DND-41 (cell line): ENCODE measurements at regions not wholly inside any gene's neighbourhood (a gene's known extent, or its start where the extent isn't known, plus 50 kb on each side); places are given as distances from the start of the nearest gene placed in this dataset.

ENCODE experiments used
- ATAC-seq: fragments of 200-7000 bp; cut with Tn5 transposase; 3 replicates; pipeline ENCODE4 v1.9.1; 2021; ENCODE audit warnings: low read depth; ENCODE audit not compliant: insufficient read depth
- DNase-seq: peaks from one replicate; pipeline ENCODE4 v3.0.0-alpha.2; 2020
- H2AFZ ChIP-seq: 2 replicates; pipeline ENCODE4 v1.6.0; 2012; ENCODE audit warnings: low read depth, low read length
- H3K27ac ChIP-seq: 2 replicates; pipeline ENCODE4 v1.5.1; 2012; ENCODE audit warnings: low read length, inconsistent platforms
- H3K27me3 ChIP-seq: fragments of 200-600 bp; sonication (generic); 2 replicates; pipeline ENCODE4 v1.6.0; 2012; ENCODE audit warnings: low read length, mild to moderate bottlenecking, inconsistent platforms; ENCODE audit not compliant: insufficient read depth, poor library complexity
- H3K36me3 ChIP-seq: 2 replicates; pipeline ENCODE4 v1.5.1; 2012; ENCODE audit warnings: low read length, inconsistent platforms; ENCODE audit not compliant: insufficient read depth
- H3K4me1 ChIP-seq: 2 replicates; pipeline ENCODE4 v1.5.1; 2012; ENCODE audit warnings: mild to moderate bottlenecking, low read length; ENCODE audit not compliant: insufficient read depth
- H3K4me2 ChIP-seq: 2 replicates; pipeline ENCODE4 v1.6.0; 2012; ENCODE audit warnings: mild to moderate bottlenecking, moderate library complexity, low read length, inconsistent platforms; ENCODE audit not compliant: insufficient read depth
- H3K4me3 ChIP-seq, 2 experiments: fragments of 200-600 bp in 1 of 2; shearing (Covaris generic) in 1 of 2; 2 replicates each; pipeline ENCODE4 v1.5.1; 2012 to 2016; ENCODE audit warnings: inconsistent platforms in 2 of 2, low read length in 2 of 2, mild to moderate bottlenecking in 2 of 2, low read depth in 1 of 2, moderate library complexity in 1 of 2
- H3K79me2 ChIP-seq: 2 replicates; pipeline ENCODE4 v1.6.0; 2012; ENCODE audit warnings: low read length, inconsistent platforms; ENCODE audit not compliant: insufficient read depth
- H3K9ac ChIP-seq: 2 replicates; pipeline ENCODE4 v1.6.0; 2012; ENCODE audit warnings: low read depth, mild to moderate bottlenecking, inconsistent platforms, low read length, moderate library complexity
- H3K9me3 ChIP-seq: 2 replicates; pipeline ENCODE4 v1.5.1; 2012; ENCODE audit warnings: low read length, moderate library complexity, mild to moderate bottlenecking, inconsistent platforms; ENCODE audit not compliant: insufficient read depth, severe bottlenecking
- H4K20me1 ChIP-seq: 2 replicates; pipeline ENCODE4 v1.6.0; 2012; ENCODE audit warnings: low read length; ENCODE audit not compliant: insufficient read depth
- CTCF ChIP-seq: IDR thresholded peaks from 2 replicates; pipeline ENCODE4 v1.5.1; 2012; ENCODE audit warnings: borderline replicate concordance, low read length, moderate library complexity, mild to moderate bottlenecking; ENCODE audit not compliant: poor library complexity, severe bottlenecking; ENCODE audit errors: extremely low read depth
- EZH2 ChIP-seq: IDR thresholded peaks from 3 replicates; pipeline ENCODE4 v1.6.1; 2012; ENCODE audit warnings: borderline replicate concordance, low read depth, mild to moderate bottlenecking, moderate library complexity, low read length, inconsistent platforms; ENCODE audit not compliant: severe bottlenecking

- Histone ChIP-seq H3K9ac (no peak overlapping the region), H3K4me2 (no peak overlapping the region), H4K20me1 (no peaks in the 10 kb centered on the region), H3K27me3 (peaks cover 3% of the 10 kb centered on the region), H3K36me3 (no peaks in the 10 kb centered on the region), H3K4me1 (no peaks in the 10 kb centered on the region), H3K4me3 (no peak overlapping the region), H2AFZ (no peak overlapping the region), H3K9me3 (no peaks in the 10 kb centered on the region), H3K27ac (no peak overlapping the region), H3K79me2 (no peaks in the 10 kb centered on the region)
- ATAC-seq, result no peak
- TF ChIP-seq CTCF (no peak), EZH2 (no peak)
- DNase-seq, result no peak
These were observed 186.5 kb upstream of the TNRC6C start for GRCh38 chr17:77771998-77772397.

- Histone ChIP-seq H3K79me2 (no peaks in the 10 kb centered on the region), H4K20me1 (no peaks in the 10 kb centered on the region), H3K4me2 (no peak overlapping the region), H3K36me3 (no peaks in the 10 kb centered on the region), H3K9ac (no peak overlapping the region), H3K9me3 (no peaks in the 10 kb centered on the region), H3K27me3 (peaks cover 3% of the 10 kb centered on the region), H3K4me3 (no peak overlapping the region), H3K4me1 (no peaks in the 10 kb centered on the region), H3K27ac (no peak overlapping the region), H2AFZ (no peak overlapping the region)
- ATAC-seq, result peak; percentile 61; the same call in 2 of the 3 replicates
- TF ChIP-seq CTCF (peak; percentile 58), EZH2 (no peak)
- peak; percentile 28 for DNase-seq
These were observed 186.0 kb upstream of the TNRC6C start for GRCh38 chr17:77772461-77772897.

- no peak overlapping the region for H2AFZ ChIP-seq
- no peaks in the 10 kb centered on the region for H3K9me3 ChIP-seq
- H3K27me3 ChIP-seq, result no peaks in the 10 kb centered on the region
- DNase-seq (no peak), ATAC-seq (no peak)
- no peaks in the 10 kb centered on the region for H3K79me2 ChIP-seq
- H3K36me3 ChIP-seq, result no peaks in the 10 kb centered on the region
- no peaks in the 10 kb centered on the region for H3K4me1 ChIP-seq
- H3K4me3 ChIP-seq, result no peak overlapping the region
- H3K27ac ChIP-seq, result no peak overlapping the region
- H3K4me2 ChIP-seq, result no peak overlapping the region
- no peak overlapping the region for H3K9ac ChIP-seq
- TF ChIP-seq CTCF (no peak), EZH2 (no peak)
- H4K20me1 ChIP-seq, result no peaks in the 10 kb centered on the region
These were observed 185.6 kb upstream of the TNRC6C start for GRCh38 chr17:77772899-77773358.

- TF ChIP-seq CTCF (no peak), EZH2 (no peak)
- ATAC-seq, result no peak
- H3K9ac ChIP-seq, result no peak overlapping the region
- no peaks in the 10 kb centered on the region for H3K36me3 ChIP-seq
- H4K20me1 ChIP-seq, result no peaks in the 10 kb centered on the region
- no peaks in the 10 kb centered on the region for H3K4me1 ChIP-seq
- H3K4me3 ChIP-seq, result no peak overlapping the region
- no peaks in the 10 kb centered on the region for H3K79me2 ChIP-seq
- H3K4me2 ChIP-seq, result no peak overlapping the region
- no peaks in the 10 kb centered on the region for H3K27me3 ChIP-seq
- H3K9me3 ChIP-seq, result no peaks in the 10 kb centered on the region
- H2AFZ ChIP-seq, result no peak overlapping the region
- no peak for DNase-seq
- no peak overlapping the region for H3K27ac ChIP-seq
These were observed 184.3 kb upstream of the TNRC6C start for GRCh38 chr17:77774182-77774581.
